GM21825 (cell line): ENCODE measurements at regions not wholly inside any gene's neighbourhood (a gene's known extent, or its start where the extent isn't known, plus 50 kb on each side); places are given as distances from the start of the nearest gene placed in this dataset.
"Not testable (repeated sequence)": the region's sequence is repeated elsewhere in the genome, so short reads cannot be mapped to it uniquely, and the experiment has no call there.

ENCODE experiments used
- ATAC-seq: cut with Tn5 transposase; IDR thresholded peaks from one replicate; pipeline ENCODE4 v1.9.1; 2021; ENCODE audit warnings: mild to moderate bottlenecking, moderate library complexity; ENCODE audit not compliant: unreplicated experiment

DNA sequence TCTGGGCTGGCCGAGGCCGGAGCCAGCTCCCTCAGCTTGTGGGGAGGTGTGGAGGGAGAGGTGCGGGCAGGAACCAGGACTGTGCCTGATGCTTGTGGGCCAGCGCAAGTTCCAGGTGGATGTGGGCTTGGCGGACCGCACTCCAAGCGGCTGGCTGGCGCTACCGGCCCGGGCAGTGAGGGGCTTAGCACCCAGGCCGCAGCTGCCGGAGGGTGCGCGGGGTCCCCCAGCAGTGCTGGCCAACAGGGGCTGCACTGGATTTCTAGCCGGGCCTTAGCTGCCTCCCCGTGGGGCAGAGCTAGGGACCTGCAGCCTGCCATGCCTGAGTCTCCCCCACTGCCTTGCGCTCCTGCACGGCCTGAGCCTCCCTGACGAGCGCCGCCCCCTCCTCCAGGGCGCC is 242.8 kb downstream of the CCSER2 start:
- ATAC-seq = no peak

DNA sequence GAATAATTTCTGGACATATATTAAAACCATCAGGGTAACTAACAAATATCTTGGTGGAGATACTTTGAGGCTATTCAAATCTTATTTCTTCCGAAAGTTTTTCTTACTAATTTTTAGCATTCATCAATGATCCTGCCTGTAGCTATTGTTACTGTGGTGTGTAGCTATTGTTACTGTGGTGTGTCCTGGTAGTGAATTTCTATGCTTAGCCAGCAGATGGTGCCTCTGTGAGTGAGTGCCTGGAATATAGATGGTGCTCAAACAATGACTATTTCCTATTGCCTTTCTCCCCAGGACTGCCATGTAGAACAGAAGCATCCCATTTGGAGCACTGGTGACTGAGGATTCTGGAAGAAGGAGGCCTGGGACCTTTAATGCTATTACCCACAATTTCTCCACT is 245.7 kb downstream of the CCSER2 start:
- ATAC-seq = no peak

DNA sequence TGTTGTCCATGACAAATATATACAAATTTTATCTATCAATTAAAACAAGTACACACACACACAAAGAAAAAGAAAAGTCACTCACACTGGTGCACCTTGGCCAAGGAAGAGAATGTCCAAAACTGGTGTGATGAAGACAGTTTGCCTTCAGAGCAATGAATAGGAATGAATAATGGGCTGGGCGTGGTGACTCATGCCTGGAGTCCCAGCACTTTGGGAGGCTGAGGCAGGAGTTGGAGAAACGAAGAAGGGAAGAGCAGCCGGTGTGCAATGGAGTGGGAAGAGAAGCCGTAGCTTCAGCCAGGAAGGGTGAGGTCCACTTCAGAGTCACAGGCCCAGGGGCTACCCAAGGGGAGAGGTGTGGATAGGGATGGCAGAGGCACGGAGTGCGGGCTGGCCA is 253.6 kb downstream of the CCSER2 start:
- ATAC-seq = no peak

DNA sequence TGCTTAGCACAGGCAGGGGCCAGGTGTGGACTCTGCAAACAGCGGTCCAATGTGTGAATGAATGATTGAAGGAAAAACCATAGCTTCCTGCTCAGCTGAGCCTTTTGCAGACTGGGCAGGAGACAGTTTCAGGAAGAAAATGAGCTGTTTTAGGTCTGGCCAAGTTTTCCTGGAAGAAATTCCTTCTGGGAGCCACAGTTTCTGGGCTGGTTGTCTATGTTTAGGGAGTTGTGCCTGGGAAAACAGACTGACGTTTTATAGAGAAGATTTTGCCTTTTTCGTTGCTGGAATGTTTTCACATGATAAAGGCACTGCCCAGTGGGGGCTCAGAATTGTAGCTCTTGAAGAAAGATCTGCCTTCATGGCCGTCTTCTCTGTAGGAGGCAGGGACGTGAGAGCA is 255.1 kb downstream of the CCSER2 start:
- no peak for ATAC-seq

DNA sequence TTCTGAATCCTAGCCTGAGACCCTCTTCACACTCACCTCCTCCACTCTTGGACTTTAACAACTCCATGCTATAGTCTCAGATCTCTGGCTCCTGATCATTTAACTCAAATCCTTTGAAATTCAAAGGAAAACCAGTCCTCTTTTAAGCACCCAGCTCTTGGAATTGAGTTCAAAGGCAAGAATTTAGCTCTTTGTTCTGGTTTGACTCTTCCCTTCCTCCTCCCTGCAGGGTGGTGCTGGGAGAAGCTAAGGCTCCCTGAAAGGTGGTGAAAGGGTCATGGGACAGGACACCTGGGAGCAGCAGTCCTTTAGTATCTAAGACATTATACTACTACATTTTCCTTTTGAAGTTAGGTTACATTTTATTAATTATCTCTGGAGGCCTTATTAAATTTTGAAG is 259.4 kb downstream of the CCSER2 start:
- no peak for ATAC-seq

DNA sequence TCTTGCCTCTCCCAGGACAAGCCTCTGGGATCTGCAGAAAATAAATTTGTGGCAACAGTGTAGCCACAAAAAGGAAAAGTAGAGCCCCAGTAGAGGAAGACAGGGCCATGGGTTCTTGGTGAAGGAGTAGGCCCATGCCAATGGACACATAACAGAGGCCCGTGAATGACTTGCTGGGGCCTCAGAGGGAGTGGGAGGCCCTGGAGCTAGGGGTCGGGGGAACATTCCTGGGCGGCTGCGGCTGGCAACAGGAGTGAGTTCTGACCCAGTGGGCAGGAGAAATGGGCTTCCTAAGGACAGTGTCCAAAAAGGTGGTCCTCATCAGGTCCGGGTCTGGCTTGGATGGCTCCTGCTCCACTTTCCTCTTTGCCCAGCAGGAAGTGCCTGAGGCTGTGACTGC is 260.0 kb downstream of the CCSER2 start:
- no peak for ATAC-seq

DNA sequence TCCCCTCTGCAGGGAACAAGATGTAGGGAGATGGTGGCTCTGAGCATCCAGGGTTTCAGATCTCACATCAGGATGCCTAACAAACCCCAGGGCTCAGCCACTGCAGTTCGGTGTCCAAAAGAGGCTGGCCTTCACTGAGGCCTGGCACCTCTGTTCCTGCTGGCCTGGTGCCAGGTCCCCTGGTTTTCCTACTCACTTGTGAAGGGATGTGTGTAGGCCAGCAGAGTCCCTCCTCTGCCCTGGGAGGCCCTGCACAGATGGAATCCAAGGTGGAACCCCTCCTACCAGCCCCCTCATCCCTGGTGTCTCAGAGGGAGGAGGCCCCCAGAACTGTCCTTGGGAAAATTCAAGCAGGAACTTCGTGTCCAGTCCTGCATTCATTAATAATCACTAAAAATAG is 260.6 kb downstream of the CCSER2 start:
- no peak for ATAC-seq

DNA sequence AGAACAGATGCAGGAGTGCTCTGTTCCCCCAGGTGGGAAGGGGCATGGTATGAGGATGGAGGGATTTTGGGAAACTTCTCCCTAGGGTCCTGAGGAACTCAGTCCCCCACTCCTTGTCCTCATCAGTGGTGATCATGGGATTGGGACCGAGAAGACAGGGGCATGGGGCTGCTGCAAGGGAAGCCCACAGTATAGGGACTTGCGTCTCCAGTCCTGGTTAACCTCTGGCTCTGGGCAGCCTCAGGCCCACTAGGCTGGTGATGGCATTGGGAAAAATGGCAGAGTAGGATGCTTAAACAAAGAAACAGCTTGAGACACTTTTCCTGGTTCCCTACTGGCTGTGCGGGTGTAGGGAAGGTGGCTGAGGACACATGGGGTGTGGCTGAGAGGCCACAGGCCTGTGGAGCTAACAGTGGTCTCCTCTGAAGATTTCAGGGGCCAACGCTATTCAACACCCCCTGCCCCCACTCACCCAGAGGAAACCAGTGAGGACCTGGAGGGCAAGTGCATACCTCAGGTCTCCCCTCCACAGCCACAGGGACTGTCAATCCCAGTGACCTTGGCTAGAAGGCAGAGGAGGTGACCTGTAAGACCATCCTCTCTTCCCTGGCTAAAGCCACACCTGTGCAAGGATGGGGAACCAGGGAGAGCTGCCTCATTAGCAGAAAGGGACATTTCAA is 261.3 kb downstream of the CCSER2 start:
- no peak for ATAC-seq

DNA sequence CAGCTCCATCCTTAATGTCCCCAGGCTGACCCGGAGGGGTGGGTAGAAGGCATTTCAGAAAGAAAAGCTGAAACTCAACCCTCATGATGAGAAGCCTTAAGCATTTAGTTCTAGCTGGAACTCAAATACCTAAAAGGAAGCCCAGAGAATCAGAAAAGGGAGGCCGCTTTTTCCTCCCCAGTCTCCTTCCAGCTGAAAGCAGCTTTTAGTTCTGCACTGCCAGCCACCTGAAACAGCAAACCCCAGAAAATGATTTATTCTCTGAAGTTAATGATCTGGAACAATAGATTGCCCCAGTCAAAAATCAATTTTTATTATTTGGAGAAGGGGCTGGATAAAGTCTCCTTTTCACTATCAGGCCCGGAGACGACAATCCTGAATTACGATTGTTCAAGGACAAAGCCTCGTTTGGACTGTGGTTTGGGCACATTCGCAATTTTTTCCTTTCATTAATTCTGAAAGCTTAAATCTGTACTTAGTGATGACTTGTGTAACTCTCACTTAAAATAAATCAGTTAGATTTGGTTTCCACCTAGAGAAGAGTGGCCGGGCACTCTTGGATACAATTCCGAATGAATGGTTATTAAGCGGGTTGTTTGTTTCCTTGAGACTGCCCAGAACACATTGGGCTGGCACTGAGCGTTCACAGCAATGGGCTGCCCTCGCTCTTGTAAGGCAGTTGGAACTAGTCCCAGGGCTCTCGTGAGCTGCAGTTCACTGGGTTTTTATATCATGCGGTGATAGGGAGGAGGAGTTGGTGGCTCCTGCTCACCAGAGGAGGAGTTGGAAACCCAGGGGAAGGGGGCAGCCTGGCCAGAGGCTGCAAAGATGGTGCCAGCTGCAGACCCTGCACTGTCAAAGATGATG is 262.2 kb downstream of the CCSER2 start:
- ATAC-seq = no peak

DNA sequence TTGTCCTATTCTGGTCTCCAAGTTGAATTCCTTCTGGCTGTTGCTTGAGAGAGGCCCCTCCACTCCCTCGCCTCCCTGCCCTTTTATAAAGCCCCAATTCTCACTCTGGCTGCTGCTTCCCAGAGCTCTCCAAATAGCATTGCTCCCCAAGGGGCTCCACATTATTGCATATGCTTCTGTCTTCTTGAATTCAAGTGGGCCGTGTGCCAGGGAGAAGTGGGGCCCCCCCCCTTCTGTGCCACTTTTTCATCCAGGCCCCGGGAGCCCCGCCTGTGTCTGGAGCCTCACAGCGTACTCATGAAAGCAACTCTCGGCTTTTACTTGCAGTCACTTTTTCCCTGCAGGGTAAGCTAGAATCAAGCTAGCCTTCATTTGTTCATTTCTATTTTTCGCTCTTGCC is 265.1 kb downstream of the CCSER2 start:
- no peak for ATAC-seq

DNA sequence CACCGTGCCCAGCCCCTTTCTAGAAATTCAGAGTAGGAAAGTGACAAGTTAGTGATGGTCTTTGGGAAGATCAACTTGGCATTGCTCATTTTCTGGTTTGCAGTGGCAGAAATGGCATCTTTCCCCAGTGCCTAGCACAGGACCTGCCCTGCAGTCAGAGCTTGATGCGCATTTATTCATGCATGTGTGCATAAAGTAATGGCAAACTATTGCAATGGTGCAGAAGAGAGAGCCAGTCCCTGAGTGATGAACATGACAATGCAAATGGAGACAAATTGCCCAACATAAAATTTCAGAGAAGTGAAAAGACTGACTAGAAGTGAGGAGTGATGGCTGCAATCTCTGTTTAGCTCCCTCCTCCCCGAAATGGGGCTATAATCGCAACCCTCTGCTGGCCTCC is 268.2 kb downstream of the CCSER2 start:
- no peak for ATAC-seq

DNA sequence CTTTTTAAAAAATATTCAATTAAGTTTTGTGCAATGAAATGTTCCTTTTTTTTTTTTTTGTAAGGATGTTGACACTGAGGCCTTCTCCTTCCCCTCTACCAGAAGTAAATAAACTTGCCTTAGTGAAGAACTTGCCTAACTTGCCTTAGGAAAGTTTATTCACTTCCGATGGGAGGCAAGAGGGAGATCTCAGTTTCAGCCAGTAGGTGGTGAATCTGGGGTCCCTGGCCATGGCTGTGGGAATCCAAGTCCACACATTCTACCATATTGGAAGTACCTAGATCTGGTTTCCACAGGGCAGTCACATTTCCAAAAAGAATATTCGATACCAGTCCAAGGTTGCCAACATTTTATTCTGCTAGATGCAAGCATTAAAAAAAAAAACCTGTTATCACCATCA is 270.9 kb downstream of the CCSER2 start:
- ATAC-seq = no peak

DNA sequence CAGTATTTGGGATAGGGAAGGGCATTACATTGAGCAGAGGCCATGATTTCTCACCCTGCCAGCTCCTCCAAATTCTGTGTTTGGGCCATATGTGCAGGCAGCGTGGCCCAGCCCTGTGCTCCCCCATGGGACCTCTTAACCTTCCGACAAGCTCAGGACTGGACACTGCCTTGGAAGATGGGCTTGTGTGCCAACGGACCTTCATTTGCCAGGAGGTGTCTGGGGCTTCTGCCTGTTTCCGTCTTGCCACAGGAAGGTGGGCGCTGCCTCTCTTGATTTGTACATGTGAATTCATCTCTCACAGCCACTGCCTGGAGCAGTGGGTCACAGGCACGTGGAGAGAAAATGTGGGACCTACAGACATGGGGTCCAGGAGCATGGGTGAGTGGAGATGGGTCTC is 272.6 kb downstream of the CCSER2 start:
- no peak for ATAC-seq

DNA sequence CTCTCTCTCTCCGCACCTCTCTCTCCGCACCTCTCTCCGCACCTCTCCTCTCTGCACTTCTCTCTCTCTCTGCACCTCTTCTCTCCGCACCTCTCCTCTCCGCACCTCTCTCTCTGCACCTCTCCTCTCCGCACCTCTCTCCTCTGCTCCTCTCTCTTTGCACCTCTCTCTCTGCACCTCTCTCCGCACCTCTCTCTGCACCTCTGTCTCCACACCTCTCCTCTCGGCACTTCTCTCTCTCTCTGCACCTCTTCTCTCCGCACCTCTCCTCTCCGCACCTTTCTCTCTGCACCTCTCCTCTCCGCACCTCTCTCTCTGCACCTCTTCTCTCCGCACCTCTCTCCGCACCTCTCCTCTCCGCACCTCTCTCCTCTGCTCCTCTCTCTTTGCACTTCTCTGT is 274.2 kb downstream of the CCSER2 start:
- not testable (repeated sequence) for ATAC-seq

DNA sequence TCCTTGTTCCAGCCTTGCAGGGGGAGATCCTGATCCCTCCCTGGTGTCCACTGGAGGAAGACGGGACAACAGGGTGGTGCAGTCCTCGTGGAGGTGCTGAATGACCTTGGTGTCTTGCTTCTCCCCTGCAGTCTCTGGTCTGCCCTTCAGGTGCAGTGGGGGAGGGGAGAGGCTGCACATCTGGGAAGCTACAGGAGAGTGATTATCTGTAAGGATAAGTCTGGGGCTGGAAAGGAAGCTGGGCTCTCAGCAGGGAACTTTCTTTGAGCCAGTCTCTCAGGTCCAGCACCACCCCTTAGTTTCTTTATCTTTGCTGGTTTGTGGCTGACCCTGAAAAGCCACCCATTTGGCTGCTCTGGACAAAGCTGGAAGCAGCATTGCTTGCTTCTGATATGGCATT is 275.6 kb downstream of the CCSER2 start:
- ATAC-seq = no peak

DNA sequence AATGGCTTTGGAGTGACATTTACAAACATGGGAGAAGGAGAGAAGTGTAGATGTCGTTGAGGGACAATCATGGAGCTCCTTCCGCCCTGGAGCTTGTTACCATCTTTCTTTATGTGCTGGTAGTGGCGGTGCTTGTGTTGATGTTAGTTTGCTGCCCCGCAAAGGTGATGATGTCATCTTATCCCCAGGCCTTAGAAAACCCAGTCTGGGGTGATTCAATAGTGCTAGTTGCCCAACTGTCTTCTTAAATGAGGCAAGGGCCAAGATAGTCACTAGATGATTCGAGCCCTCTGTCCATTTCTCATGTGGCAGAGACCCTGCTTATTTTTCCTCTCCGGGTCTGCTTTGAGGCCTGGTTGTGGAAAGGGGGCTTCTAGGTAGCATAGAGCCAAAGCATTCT is 277.4 kb downstream of the CCSER2 start:
- no peak for ATAC-seq

DNA sequence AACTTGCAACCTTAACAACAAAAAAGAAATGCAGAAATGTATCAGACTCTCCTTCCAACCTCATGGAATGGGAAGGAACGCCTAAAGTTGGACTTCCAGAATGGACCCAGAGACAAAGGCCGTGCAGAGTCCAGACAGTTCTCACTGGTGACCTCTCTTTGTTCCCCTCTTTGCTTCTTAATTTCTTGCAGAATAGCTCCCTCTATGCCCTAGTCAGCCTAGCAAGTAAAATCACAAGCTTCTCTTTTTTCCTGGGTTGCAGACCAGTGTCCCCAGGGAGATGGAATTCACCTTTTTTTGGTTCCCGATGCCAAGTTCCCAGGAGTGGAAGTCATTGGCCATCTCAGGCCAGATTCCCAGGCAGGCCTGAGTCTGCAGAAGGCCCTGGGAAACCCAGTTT is 278.0 kb downstream of the CCSER2 start:
- ATAC-seq = no peak

DNA sequence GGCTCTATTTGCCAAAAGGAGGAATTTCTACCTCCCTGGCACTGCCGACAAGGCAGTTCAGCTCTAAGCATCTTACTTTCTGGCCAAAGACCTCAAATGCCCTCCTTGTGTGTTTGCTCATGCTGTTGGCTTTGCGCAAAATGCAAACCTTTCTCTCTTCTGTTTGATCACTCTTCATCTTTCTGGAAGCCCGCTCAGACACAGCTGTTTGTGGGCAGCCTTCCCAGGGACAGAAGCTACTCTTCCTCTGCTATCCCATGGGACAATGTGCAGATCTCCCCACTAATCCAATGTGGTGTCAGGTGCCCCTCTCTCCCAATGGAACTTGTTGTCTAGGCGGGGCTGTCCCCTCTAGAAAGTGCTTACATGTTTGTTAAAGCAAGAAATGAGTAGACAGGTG is 278.7 kb downstream of the CCSER2 start:
- no peak for ATAC-seq

DNA sequence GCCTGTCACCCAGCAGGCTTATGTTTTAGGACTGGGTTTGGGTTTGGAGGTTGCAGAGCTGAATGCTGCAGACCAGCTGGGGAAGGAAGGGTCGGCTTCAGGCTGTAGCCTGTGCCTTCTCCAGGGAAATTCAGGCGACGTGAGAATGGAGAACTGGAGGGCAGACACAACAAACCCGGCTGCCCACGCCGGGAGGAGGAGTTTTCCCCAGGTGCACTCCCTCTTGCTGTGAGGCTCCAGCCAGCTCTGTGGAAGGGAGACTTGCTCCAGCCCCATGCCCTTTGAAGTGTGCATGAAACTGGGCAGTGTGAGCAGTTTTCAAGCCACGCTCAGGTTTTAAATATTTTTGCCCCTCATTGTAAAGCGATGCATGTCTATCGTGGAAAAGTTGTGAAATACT is 279.1 kb downstream of the CCSER2 start:
- no peak for ATAC-seq

DNA sequence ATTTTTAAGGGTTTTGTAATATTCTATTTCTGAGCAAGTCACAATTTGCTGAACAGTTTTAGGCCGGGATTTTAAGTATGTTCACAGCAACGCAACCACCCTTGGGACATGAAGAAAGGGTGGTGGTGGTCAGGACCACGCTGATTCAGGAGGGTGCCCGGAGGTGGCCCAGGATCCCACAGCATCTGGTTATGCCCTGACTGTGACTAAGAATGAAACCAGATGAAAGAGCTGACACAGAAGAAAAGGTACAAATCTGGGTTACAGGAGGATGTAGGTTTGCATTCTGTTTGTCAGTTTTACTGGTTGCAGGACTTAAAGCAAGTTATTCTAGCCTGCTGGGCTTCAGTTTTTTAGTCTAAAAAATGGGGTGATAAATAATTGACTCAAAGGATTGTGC is 279.7 kb downstream of the CCSER2 start:
- no peak for ATAC-seq

DNA sequence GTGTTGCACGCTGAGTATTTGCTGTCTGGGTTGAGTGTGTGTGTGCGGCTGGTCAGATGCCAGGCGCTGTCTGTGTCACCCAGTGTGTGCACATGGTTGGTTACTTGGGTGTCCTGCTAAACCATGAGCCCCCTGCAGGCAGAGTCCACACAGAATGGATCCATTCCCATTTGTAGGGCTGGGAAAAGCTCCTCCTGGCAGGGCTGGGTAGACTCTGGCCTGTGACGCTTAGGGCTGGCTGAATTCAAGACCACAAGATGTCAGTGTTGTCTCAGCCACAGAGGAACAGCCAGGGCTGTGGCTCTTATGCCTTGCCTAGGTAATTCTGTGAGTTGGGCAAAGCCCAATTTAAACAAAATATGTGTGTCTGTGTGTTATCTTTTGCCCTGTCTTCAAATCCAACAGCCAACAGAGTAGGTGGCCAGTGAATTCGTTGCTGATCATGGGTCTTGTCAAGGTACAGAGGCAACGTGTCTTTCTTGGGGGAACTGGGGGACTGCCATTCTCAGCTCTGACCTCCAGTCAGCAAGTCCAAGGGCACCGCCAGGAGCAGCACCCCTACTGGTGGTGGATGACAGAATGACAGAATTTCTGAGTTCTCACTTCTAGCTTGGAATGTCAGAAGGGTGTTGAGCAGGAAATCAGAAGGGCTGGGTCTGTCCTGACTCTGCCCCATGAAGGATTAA is 285.1 kb downstream of the CCSER2 start:
- ATAC-seq = no peak
